PC-9 (cell line): ENCODE measurements at regions not wholly inside any gene's neighbourhood (a gene's known extent, or its start where the extent isn't known, plus 50 kb on each side); places are given as distances from the start of the nearest gene placed in this dataset.

Source experiments
- EZH2 ChIP-seq: fragments of 200-600 bp; sonication (generic); IDR thresholded peaks from 2 replicates; pipeline ENCODE4 v1.8.0; 2017; ENCODE audit warnings: antibody characterized with exemption, low read depth
- TF ChIP-seq, protein P1 (sequence below): fragments of 200-600 bp; sonication (generic); conservative IDR thresholded peaks from 2 replicates; pipeline ENCODE4 v1.6.1; 2017; ENCODE audit warnings: mixed run types, antibody characterized with exemption, mild to moderate bottlenecking, moderate library complexity

GRCh38 chr2:16218161-16218560, 277.8 kb downstream of the MYCN start:
- TF ChIP-seq, protein P1, sequence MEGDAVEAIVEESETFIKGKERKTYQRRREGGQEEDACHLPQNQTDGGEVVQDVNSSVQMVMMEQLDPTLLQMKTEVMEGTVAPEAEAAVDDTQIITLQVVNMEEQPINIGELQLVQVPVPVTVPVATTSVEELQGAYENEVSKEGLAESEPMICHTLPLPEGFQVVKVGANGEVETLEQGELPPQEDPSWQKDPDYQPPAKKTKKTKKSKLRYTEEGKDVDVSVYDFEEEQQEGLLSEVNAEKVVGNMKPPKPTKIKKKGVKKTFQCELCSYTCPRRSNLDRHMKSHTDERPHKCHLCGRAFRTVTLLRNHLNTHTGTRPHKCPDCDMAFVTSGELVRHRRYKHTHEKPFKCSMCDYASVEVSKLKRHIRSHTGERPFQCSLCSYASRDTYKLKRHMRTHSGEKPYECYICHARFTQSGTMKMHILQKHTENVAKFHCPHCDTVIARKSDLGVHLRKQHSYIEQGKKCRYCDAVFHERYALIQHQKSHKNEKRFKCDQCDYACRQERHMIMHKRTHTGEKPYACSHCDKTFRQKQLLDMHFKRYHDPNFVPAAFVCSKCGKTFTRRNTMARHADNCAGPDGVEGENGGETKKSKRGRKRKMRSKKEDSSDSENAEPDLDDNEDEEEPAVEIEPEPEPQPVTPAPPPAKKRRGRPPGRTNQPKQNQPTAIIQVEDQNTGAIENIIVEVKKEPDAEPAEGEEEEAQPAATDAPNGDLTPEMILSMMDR, result no peak
- TF ChIP-seq EZH2, result no peak
